Epithelial cell of esophagus (primary cell): ENCODE measurements at regions not wholly inside any gene's neighbourhood (a gene's known extent, or its start where the extent isn't known, plus 50 kb on each side); places are given as distances from the start of the nearest gene placed in this dataset.

Source experiments
- DNase-seq: peaks from one replicate; pipeline ENCODE4 v3.0.0; 2010; ENCODE audit warnings: low read depth
- H3K4me3 ChIP-seq: 2 replicates; pipeline ENCODE4 v1.5.1; 2011; ENCODE audit warnings: mild to moderate bottlenecking, low read length, control low read depth
- CTCF ChIP-seq: IDR thresholded peaks from 2 replicates; pipeline ENCODE4 v1.5.1; 2011; ENCODE audit warnings: low read depth, mild to moderate bottlenecking, low read length, control low read depth, inconsistent platforms; ENCODE audit not compliant: insufficient read depth; ENCODE audit errors: missing control alignments

GRCh38 chrX:8284131-8284530 lies 113.1 kb upstream of the VCX2 start:
- DNase-seq, result peak; percentile 39
- no peak for TF ChIP-seq CTCF
- H3K4me3 ChIP-seq, result no peak overlapping the region

GRCh38 chrX:8288590-8288989 lies 117.5 kb upstream of the VCX2 start:
- peak; percentile 71 for DNase-seq
- H3K4me3 ChIP-seq, result no peak overlapping the region
- TF ChIP-seq CTCF, result no peak

DNA sequence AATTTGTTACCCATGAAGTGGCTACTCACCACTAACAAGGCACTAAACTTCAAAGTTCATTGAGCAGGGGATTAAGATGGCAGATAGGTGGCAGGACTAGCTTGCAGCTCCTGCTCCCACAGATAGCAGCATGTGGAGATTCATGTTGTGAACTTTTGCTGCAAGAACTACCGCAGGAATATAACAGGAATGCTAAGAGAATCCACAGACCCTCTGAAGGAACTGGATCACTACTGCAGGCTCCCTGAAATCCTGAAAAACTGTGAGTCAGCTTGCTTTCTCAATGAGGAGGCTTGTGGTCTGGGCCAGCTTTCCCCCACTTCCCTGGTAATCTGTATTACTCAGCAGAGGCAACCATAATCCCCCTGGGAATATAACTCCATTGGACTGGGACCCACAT lies 118.5 kb upstream of the VCX2 start:
- peak; percentile 31 for DNase-seq
- no peak for TF ChIP-seq CTCF
- no peak overlapping the region for H3K4me3 ChIP-seq

GRCh38 chrX:8297766-8298165 lies 126.7 kb upstream of the VCX2 start:
- TF ChIP-seq CTCF, result no peak
- peak; percentile 14 for DNase-seq
- H3K4me3 ChIP-seq, result no peak overlapping the region

DNA sequence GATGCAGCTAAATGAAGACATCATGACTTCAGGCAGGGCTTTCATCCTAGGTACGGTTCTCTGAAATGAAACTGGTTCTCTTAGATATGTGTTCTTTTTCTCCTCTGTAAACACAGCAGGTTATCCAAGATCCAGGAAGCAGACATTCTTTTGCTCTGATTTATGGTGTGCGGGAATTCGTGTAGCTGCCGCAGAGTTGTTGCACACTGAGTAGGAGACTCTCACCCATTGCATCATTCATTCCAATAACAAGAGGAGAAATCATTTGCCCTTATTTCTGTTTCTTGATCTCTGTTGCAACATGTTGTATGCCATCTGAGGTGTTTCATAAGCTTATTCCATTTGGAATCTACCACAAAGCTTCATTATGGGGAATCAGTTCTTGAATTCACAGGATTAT lies 133.6 kb upstream of the VCX2 start:
- no peak overlapping the region for H3K4me3 ChIP-seq
- no peak for TF ChIP-seq CTCF
- peak; percentile 14 for DNase-seq

- no peak for DNase-seq
- H3K4me3 ChIP-seq, result no peak overlapping the region
Observed at GRCh38 chrX:8305350-8305749, 134.3 kb upstream of the VCX2 start.

More at GRCh38 chrX:8305350-8305749, 134.3 kb upstream of the VCX2 start:
- TF ChIP-seq CTCF, result no peak
